ENCODE measurements at regions not wholly inside any gene's neighbourhood (a gene's known extent, or its start where the extent isn't known, plus 50 kb on each side); places are given as distances from the start of the nearest gene placed in this dataset.

DNA sequence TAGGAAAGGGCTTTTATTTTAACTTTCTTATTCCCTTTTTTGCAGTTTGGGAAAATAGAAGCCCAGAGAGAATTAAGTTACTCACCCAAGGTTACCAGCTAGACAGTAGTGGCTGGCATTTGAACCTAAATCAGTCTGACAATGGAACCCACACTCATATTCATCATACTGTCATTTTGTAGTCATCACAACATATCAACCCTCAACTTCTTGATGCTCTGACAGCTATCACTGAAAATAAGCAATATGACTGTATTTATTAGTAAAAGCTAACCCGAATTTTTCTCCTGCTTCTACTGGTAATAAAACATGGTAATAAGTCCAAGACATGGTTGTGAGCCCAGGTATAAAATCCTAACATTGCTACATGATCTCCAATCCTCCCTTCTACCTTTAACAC, 585.8 kb upstream of the UBE2E2 start:
- Histone ChIP-seq H3K9ac (ENCODE audit: low read length) (no peak overlapping the region), H3K9me3 (ENCODE audit: low read length) (no peaks in the 10 kb centered on the region), H3F3A (ENCODE audit: insufficient read depth, low read length) (no peaks in the 10 kb centered on the region), H3K4me2 (ENCODE audit: low read length) (no peak overlapping the region), H3K79me2 (ENCODE audit: insufficient read depth, low read length) (no peaks in the 10 kb centered on the region), H2AFZ (ENCODE audit: low read length) (no peak overlapping the region), H3K36me3 (ENCODE audit: insufficient read depth, low read length) (no peaks in the 10 kb centered on the region), H3K4me1 (ENCODE audit: insufficient read depth, low read length, severe bottlenecking) (no peaks in the 10 kb centered on the region), H3K9me2 (ENCODE audit: low read depth, low read length) (no peaks in the 10 kb centered on the region), H3K4me3 (ENCODE audit: low read depth, low read length, poor library complexity, severe bottlenecking) (no peak overlapping the region), H3K27me3 (ENCODE audit: insufficient read depth, low read length) (no peaks in the 10 kb centered on the region), H4K20me1 (ENCODE audit: insufficient read depth, low read length) (no peaks in the 10 kb centered on the region), H3K27ac (ENCODE audit: low read depth, low read length, poor library complexity, severe bottlenecking) (no peak overlapping the region)
- TF ChIP-seq, protein P1, sequence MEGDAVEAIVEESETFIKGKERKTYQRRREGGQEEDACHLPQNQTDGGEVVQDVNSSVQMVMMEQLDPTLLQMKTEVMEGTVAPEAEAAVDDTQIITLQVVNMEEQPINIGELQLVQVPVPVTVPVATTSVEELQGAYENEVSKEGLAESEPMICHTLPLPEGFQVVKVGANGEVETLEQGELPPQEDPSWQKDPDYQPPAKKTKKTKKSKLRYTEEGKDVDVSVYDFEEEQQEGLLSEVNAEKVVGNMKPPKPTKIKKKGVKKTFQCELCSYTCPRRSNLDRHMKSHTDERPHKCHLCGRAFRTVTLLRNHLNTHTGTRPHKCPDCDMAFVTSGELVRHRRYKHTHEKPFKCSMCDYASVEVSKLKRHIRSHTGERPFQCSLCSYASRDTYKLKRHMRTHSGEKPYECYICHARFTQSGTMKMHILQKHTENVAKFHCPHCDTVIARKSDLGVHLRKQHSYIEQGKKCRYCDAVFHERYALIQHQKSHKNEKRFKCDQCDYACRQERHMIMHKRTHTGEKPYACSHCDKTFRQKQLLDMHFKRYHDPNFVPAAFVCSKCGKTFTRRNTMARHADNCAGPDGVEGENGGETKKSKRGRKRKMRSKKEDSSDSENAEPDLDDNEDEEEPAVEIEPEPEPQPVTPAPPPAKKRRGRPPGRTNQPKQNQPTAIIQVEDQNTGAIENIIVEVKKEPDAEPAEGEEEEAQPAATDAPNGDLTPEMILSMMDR (IDR thresholded peaks at IDR 0.05; ENCODE audit: low read length), result no peak
- TF ChIP-seq EZH2 (IDR thresholded peaks at IDR 0.05; ENCODE audit: borderline replicate concordance, low read length), result no peak

DNA sequence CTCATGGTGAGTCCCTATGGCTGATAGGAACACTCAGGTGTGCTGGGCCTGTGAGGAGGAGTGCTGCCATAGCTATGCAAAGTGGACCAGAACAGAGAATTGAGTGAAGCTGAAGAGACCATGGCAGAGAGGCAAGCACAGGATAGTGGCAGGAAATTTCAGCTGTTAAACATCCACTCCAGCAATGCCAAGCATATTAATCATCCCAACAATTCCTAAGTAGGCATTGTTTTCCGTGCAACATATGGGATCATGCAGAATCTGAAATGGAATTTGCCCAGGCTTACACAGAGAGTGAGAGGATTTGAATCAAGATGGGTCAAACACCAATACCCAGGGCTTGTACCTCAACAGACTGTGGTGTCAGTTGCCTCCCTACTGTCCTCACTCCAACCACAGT, 582.6 kb upstream of the UBE2E2 start:
- Histone ChIP-seq H3F3A (ENCODE audit: insufficient read depth, low read length) (no peaks in the 10 kb centered on the region), H3K9ac (ENCODE audit: low read length) (no peak overlapping the region), H3K4me1 (ENCODE audit: insufficient read depth, low read length, severe bottlenecking) (no peaks in the 10 kb centered on the region), H3K79me2 (ENCODE audit: insufficient read depth, low read length) (no peaks in the 10 kb centered on the region), H3K9me2 (ENCODE audit: low read depth, low read length) (no peaks in the 10 kb centered on the region), H2AFZ (ENCODE audit: low read length) (no peak overlapping the region), H3K36me3 (ENCODE audit: insufficient read depth, low read length) (no peaks in the 10 kb centered on the region), H3K9me3 (ENCODE audit: low read length) (no peaks in the 10 kb centered on the region), H3K27me3 (ENCODE audit: insufficient read depth, low read length) (no peaks in the 10 kb centered on the region), H3K27ac (ENCODE audit: low read depth, low read length, poor library complexity, severe bottlenecking) (no peak overlapping the region), H4K20me1 (ENCODE audit: insufficient read depth, low read length) (no peaks in the 10 kb centered on the region), H3K4me3 (ENCODE audit: low read depth, low read length, poor library complexity, severe bottlenecking) (no peak overlapping the region), H3K4me2 (ENCODE audit: low read length) (no peak overlapping the region)
- TF ChIP-seq, protein P1 (IDR thresholded peaks at IDR 0.05; ENCODE audit: low read length), result no peak
- TF ChIP-seq EZH2 (IDR thresholded peaks at IDR 0.05; ENCODE audit: borderline replicate concordance, low read length), result no peak

DNA sequence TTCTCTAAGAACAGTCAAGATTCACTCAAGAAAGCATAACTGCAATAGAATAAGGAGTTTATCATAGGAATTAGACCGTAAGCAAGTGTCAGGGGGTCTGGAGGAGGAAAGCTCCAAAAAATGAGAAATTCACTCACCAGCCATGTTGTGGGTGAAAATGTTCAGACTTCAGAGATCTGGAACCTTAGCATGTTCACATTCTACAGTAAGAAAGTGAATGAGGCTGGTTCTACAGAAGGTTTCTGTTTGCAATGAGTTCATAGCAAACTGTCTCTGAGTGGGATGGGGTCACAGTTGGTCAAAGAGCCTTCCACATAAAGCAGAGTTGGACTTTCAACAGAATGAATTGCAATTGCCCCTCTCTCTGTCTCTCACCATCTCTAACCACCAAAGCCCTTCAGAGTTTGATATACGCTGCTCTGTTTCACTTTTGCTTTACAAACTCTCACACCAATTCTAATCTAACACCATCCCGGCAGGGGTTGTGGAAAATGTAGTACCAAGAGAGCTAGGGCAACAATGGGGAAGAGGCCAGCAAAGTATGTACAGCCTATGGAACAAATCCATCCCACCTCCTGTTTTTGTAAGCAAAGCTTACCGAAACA, 581.8 kb upstream of the UBE2E2 start:
- no peak overlapping the region for H3K4me2 ChIP-seq (ENCODE audit: low read length)
- TF ChIP-seq EZH2 (IDR thresholded peaks at IDR 0.05; ENCODE audit: borderline replicate concordance, low read length), result no peak
- TF ChIP-seq, protein P1 (IDR thresholded peaks at IDR 0.05; ENCODE audit: low read length), result no peak

More for the DNA sequence above, 581.8 kb upstream of the UBE2E2 start:
- Histone ChIP-seq H2AFZ (ENCODE audit: low read length) (no peak overlapping the region), H3K4me3 (ENCODE audit: low read depth, low read length, poor library complexity, severe bottlenecking) (no peak overlapping the region), H3F3A (ENCODE audit: insufficient read depth, low read length) (no peaks in the 10 kb centered on the region), H3K4me1 (ENCODE audit: insufficient read depth, low read length, severe bottlenecking) (no peaks in the 10 kb centered on the region), H3K79me2 (ENCODE audit: insufficient read depth, low read length) (no peaks in the 10 kb centered on the region), H3K27ac (ENCODE audit: low read depth, low read length, poor library complexity, severe bottlenecking) (no peak overlapping the region), H3K9ac (ENCODE audit: low read length) (no peak overlapping the region), H4K20me1 (ENCODE audit: insufficient read depth, low read length) (no peaks in the 10 kb centered on the region), H3K9me2 (ENCODE audit: low read depth, low read length) (no peaks in the 10 kb centered on the region), H3K27me3 (ENCODE audit: insufficient read depth, low read length) (no peaks in the 10 kb centered on the region), H3K9me3 (ENCODE audit: low read length) (no peaks in the 10 kb centered on the region), H3K36me3 (ENCODE audit: insufficient read depth, low read length) (no peaks in the 10 kb centered on the region)
